ENCODE measurements at regions not wholly inside any gene's neighbourhood (a gene's known extent, or its start where the extent isn't known, plus 50 kb on each side); places are given as distances from the start of the nearest gene placed in this dataset.

- TF ChIP-seq POLR2AphosphoS2 (IDR thresholded peaks at IDR 0.05; ENCODE audit: low read depth, low read length) = no peak
- TF ChIP-seq KAT2A (conservative IDR thresholded peaks at IDR 0.05; ENCODE audit: control insufficient read depth, low read depth, low read length) = no peak
- TF ChIP-seq ZZZ3 (IDR thresholded peaks at IDR 0.05; ENCODE audit: control insufficient read depth, insufficient read length, low read depth) = no peak
- TF ChIP-seq SMAD1 (IDR thresholded peaks at IDR 0.05; ENCODE audit: low read depth, partially characterized antibody) = no peak
- TF ChIP-seq HCFC1 (IDR thresholded peaks at IDR 0.05; ENCODE audit: low read length) = no peak
- TF ChIP-seq CTCF (IDR thresholded peaks at IDR 0.05 in 2 of 3, conservative IDR thresholded peaks at IDR 0.05 in 1 of 3; ENCODE audit: control insufficient read depth in 2 of 3, extremely low read depth in 1 of 3, insufficient read depth in 1 of 3, low read depth in 3 of 3, low read length in 3 of 3) = no peak
- no peak for TF ChIP-seq E2F4 (IDR thresholded peaks at IDR 0.05; ENCODE audit: low read depth, low read length)
- TF ChIP-seq NBN (IDR thresholded peaks at IDR 0.05) = no peak
- no peak for TF ChIP-seq REST (IDR thresholded peaks at IDR 0.05; ENCODE audit: low read depth, low read length)
- no peak for TF ChIP-seq NR2F1 (conservative IDR thresholded peaks at IDR 0.05)
Observed at GRCh38 chr4:63784822-63785221, 624.4 kb downstream of the TECRL start (continued).

All from GM12878 (cell line).